Neural cell (in vitro differentiated cells): ENCODE measurements at regions not wholly inside any gene's neighbourhood (a gene's known extent, or its start where the extent isn't known, plus 50 kb on each side); places are given as distances from the start of the nearest gene placed in this dataset.

ENCODE experiments used
- CTCF ChIP-seq: fragments of 450-650 bp; IDR thresholded peaks from 2 replicates; pipeline ENCODE4 v1.5.1; 2014; ENCODE audit warnings: antibody characterized with exemption, mild to moderate bottlenecking, moderate library complexity; ENCODE audit not compliant: poor library complexity, severe bottlenecking
- MXI1 ChIP-seq: fragments of 450-650 bp; conservative IDR thresholded peaks from 2 replicates; pipeline ENCODE4 v1.6.1; 2014; ENCODE audit warnings: antibody characterized with exemption, mild to moderate bottlenecking; ENCODE audit not compliant: poor library complexity, severe bottlenecking

GRCh38 chr21:29448766-29449165 lies 150.0 kb downstream of the BACH1 start:
- no peak for TF ChIP-seq CTCF
- no peak for TF ChIP-seq MXI1
